GM12892 (cell line): ENCODE measurements at regions not wholly inside any gene's neighbourhood (a gene's known extent, or its start where the extent isn't known, plus 50 kb on each side); places are given as distances from the start of the nearest gene placed in this dataset.

Experiments used
- POLR2A ChIP-seq: IDR thresholded peaks from 2 replicates; pipeline ENCODE4 v1.6.1; 2011; ENCODE audit warnings: low read depth, low read length, control low read depth
- POLR2AphosphoS5 ChIP-seq: IDR thresholded peaks from 2 replicates; pipeline ENCODE4 v1.6.1; 2011; ENCODE audit warnings: low read depth, low read length, control low read depth
- TAF1 ChIP-seq: IDR thresholded peaks from 2 replicates; pipeline ENCODE4 v1.6.1; 2011; ENCODE audit warnings: low read depth, mild to moderate bottlenecking, control low read depth, low read length, borderline replicate concordance

DNA sequence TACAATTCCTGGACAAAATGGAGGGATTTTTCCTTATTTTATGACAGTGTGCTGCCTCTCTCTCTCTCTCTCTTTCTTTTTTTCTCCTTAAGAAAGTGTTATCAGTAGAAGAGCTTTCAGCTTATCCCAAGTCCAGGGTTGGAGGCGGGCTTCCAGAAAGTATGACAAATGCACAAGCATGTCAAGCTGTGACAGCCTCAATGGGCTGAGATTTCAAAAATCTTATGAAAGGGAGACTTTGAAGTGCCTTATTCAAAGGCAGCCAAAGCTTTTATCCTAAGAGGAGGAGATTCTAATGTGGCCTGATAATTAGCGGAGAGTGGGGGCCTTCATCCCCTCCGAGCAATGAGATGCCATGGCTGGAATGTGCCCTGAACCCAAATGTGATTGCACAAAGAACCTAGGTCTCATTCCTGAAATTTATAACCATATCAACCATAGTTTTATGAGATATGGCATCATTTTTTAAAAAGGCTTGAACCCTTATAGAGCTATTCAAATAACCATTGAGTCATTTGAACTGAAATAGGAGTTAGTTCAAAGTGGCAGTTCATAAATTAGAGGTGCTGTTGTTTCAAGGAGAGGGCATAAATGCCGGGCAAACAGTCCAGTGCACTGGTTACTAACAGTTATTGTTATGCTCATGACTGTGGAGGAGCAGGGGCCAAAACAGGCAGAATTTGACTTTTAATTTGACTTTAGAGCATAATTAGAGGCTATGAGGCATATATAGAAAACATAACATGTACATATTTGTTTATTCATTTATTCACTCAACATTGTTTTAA is 261.6 kb upstream of the THRB start:
- no peak for TF ChIP-seq TAF1
- no peak for TF ChIP-seq POLR2A
- TF ChIP-seq POLR2AphosphoS5, result no peak
